ENCODE measurements at regions not wholly inside any gene's neighbourhood (a gene's known extent, or its start where the extent isn't known, plus 50 kb on each side); places are given as distances from the start of the nearest gene placed in this dataset.

GRCh38 chr7:25638068-25638467, 409.8 kb upstream of the NPVF start:
- no peaks in the 10 kb centered on the region for H3K4me1 ChIP-seq (ENCODE audit: control insufficient read depth, extremely low read depth, insufficient read depth, low read length)
- ChIA-PET POLR2A (no interaction called here), CTCF (no interaction called here)
- H3K9ac ChIP-seq (replicated peaks; ENCODE audit: extremely low read depth, insufficient read depth, low read length), result no peak overlapping the region
- no peaks in the 10 kb centered on the region for H3K9me1 ChIP-seq (replicated peaks; ENCODE audit: control insufficient read depth, extremely low read depth, insufficient read depth, low read length)
- H4K20me1 ChIP-seq (replicated peaks; ENCODE audit: control insufficient read depth, extremely low read depth, insufficient read depth, low read length), result no peaks in the 10 kb centered on the region
- no peaks in the 10 kb centered on the region for H3K36me3 ChIP-seq (ENCODE audit: control insufficient read depth in 2 of 2, extremely low read depth in 1 of 2, insufficient read depth in 2 of 2, low read length in 2 of 2)
- DNase-seq (ENCODE audit: low read depth, low spot score) (no peak), FAIRE-seq (no peak)
- no peaks in the 10 kb centered on the region for H3K79me2 ChIP-seq (ENCODE audit: control insufficient read depth, insufficient read depth, low read length)
- H3K4me3 ChIP-seq (replicated peaks in 1 of 3; ENCODE audit: insufficient read depth in 1 of 3, low read depth in 1 of 3, low read length in 3 of 3), result no peak overlapping the region
- no peak overlapping the region for H2AFZ ChIP-seq (ENCODE audit: low read depth, low read length)
- no peaks in the 10 kb centered on the region for H3K27me3 ChIP-seq (ENCODE audit: control insufficient read depth in 2 of 2, insufficient read depth in 2 of 2, low read length in 2 of 2)
- no peaks in the 10 kb centered on the region for H3K9me3 ChIP-seq (replicated peaks; ENCODE audit: control insufficient read depth, insufficient read depth, low read length)
- intact Hi-C loops (cut with micrococcal nuclease), result no loop called here
- TF ChIP-seq POLR2AphosphoS5 (IDR thresholded peaks at IDR 0.05; ENCODE audit: insufficient read depth, low read depth, low read length), result no peak
- no peak for TF ChIP-seq JUN (IDR thresholded peaks at IDR 0.05; ENCODE audit: borderline replicate concordance, insufficient read depth, insufficient read length, low read depth)
- TF ChIP-seq MYC (IDR thresholded peaks at IDR 0.05; ENCODE audit: low read depth, low read length), result no peak
- no peak for TF ChIP-seq EZH2 (IDR thresholded peaks at IDR 0.05; ENCODE audit: borderline replicate concordance, low read depth, low read length, severe bottlenecking)
- TF ChIP-seq CTCF (IDR thresholded peaks at IDR 0.05; ENCODE audit: extremely low read depth in 1 of 2, insufficient read depth in 1 of 2, low read depth in 1 of 2, low read length in 2 of 2), result no peak
- no peak for TF ChIP-seq POLR2A (IDR thresholded peaks at IDR 0.05; ENCODE audit: low read depth, low read length)
- no peak for TF ChIP-seq FOS (IDR thresholded peaks at IDR 0.05; ENCODE audit: borderline replicate concordance, insufficient read depth, low read length)
- TF ChIP-seq MAX (IDR thresholded peaks at IDR 0.05; ENCODE audit: insufficient read depth, insufficient read length), result no peak
- no peak for TF ChIP-seq GATA2 (IDR thresholded peaks at IDR 0.05; ENCODE audit: insufficient read depth, insufficient read length, low read depth, low read length)
- BruUV-seq (replicated peaks), result no TSS peak
- dilution Hi-C loops (cut with MboI; ENCODE audit: extremely low pct_ligation_motif_present, low sequenced_read_pairs), result no loop called here
- no peak overlapping the region for H3K4me2 ChIP-seq (ENCODE audit: insufficient read depth, low read length)
- no peak overlapping the region for H3K27ac ChIP-seq (ENCODE audit: insufficient read depth, low read depth, low read length)
